Left lung (tissue), 4 donors: ENCODE measurements at regions not wholly inside any gene's neighbourhood (a gene's known extent, or its start where the extent isn't known, plus 50 kb on each side); places are given as distances from the start of the nearest gene placed in this dataset.

ENCODE experiments used
- ATAC-seq: fragments of 200-7000 bp; cut with Tn5 transposase; one replicate; pipeline ENCODE4 v1.9.1; 2020; ENCODE audit warnings: moderate library complexity
- DNase-seq, 4 donors: peaks; one replicate each; pipeline ENCODE4 v3.0.0-alpha.2; 2013 to 2020
- H3K27ac ChIP-seq, 2 donors: fragments of 200-600 bp; sonication (generic) in 1 of 2; one replicate each; pipeline versions ENCODE4 v1.5.0 to v1.8.0; 2020 to 2021
- H3K27me3 ChIP-seq, 2 donors: fragments of 200-600 bp; sonication (generic) in 1 of 2; one replicate each; pipeline versions ENCODE4 v1.5.0 to v1.8.0; 2020 to 2021
- H3K36me3 ChIP-seq, 2 donors: fragments of 200-600 bp; sonication (generic) in 1 of 2; one replicate each; pipeline versions ENCODE4 v1.5.0 to v1.8.0; 2020 to 2021
- H3K4me1 ChIP-seq, 2 donors: fragments of 200-600 bp; one replicate each; pipeline ENCODE4 v1.8.0; 2021
- H3K4me3 ChIP-seq, 2 donors: fragments of 200-600 bp; sonication (generic) in 1 of 2; one replicate each; pipeline versions ENCODE4 v1.5.0 to v1.8.0; 2020 to 2021; ENCODE audit warnings: mild to moderate bottlenecking in 1 of 2
- H3K9me3 ChIP-seq, 2 donors: fragments of 200-600 bp; sonication (generic) in 1 of 2; one replicate each; pipeline versions ENCODE4 v1.5.0 to v1.8.0; 2020 to 2021
- CTCF ChIP-seq, 2 donors: fragments of 200-600 bp; sonication (generic) in 1 of 2; IDR thresholded peaks; one replicate each; pipeline versions ENCODE4 v1.5.0 to v1.8.0; 2021; ENCODE audit warnings: antibody characterized with exemption in 2 of 2
- intact Hi-C, 2 donors: fragments of 100-400 bp; cut with DNase I; formaldehyde crosslinking; loops; one replicate each; pipeline versions ENCODE4 v1.11.2 to v1.14.2; 2022
- donor health status: DM: no; HTN: yes; CAD: no.
- donor health status: DM: no; HTN: no; CAD: no.

- Histone ChIP-seq H3K27me3 (no peaks in the 10 kb centered on the region), H3K36me3 (no peaks in the 10 kb centered on the region), H3K4me3 (no peak overlapping the region), H3K27ac (no peak overlapping the region), H3K4me1 (no peaks in the 10 kb centered on the region), H3K9me3 (no peaks in the 10 kb centered on the region)
- intact Hi-C loops: no loop called here
- ATAC-seq (no peak), DNase-seq (no peak)
- no peak for TF ChIP-seq CTCF (IDR thresholded peaks at IDR 0.05)
These were observed 236.4 kb upstream of the TMEM72 start for GRCh38 chr10:44674536-44675386.

GRCh38 chr10:44675387-44675874 is 235.7 kb upstream of the TMEM72 start:
- H3K4me1 ChIP-seq: no peaks in the 10 kb centered on the region
- no peak overlapping the region for H3K27ac ChIP-seq
- H3K9me3 ChIP-seq: no peaks in the 10 kb centered on the region
- no peak for TF ChIP-seq CTCF (IDR thresholded peaks at IDR 0.05)
- ATAC-seq: no peak
- H3K27me3 ChIP-seq: no peaks in the 10 kb centered on the region
- intact Hi-C loops: no loop called here
- no peak overlapping the region for H3K4me3 ChIP-seq
- no peaks in the 10 kb centered on the region for H3K36me3 ChIP-seq
- peak in 1 of 4 donors; percentile 25 for DNase-seq

- TF ChIP-seq CTCF (IDR thresholded peaks at IDR 0.05): no peak
- DNase-seq (no peak), ATAC-seq (no peak)
- H3K27ac ChIP-seq: no peak overlapping the region
- no peaks in the 10 kb centered on the region for H3K27me3 ChIP-seq
- no peak overlapping the region for H3K4me3 ChIP-seq
- intact Hi-C loops: no loop called here
- H3K9me3 ChIP-seq: no peaks in the 10 kb centered on the region
- H3K36me3 ChIP-seq: no peaks in the 10 kb centered on the region
- H3K4me1 ChIP-seq: no peaks in the 10 kb centered on the region
These were observed 230.4 kb upstream of the TMEM72 start for GRCh38 chr10:44680764-44681163.

- Histone ChIP-seq H3K4me1 (no peaks in the 10 kb centered on the region), H3K27ac (no peak overlapping the region), H3K36me3 (no peaks in the 10 kb centered on the region), H3K4me3 (no peak overlapping the region), H3K27me3 (no peaks in the 10 kb centered on the region), H3K9me3 (no peaks in the 10 kb centered on the region)
- no peak for TF ChIP-seq CTCF (IDR thresholded peaks at IDR 0.05)
- ATAC-seq: no peak
- intact Hi-C loops: no loop called here
- peak in 1 of 4 donors; percentile 21 for DNase-seq
These were observed 228.6 kb upstream of the TMEM72 start for GRCh38 chr10:44682507-44682906.

GRCh38 chr10:44684661-44685060 is 226.5 kb upstream of the TMEM72 start:
- TF ChIP-seq CTCF (IDR thresholded peaks at IDR 0.05): no peak

More at GRCh38 chr10:44684661-44685060, 226.5 kb upstream of the TMEM72 start:
- Histone ChIP-seq H3K27me3 (no peaks in the 10 kb centered on the region), H3K9me3 (no peaks in the 10 kb centered on the region), H3K36me3 (no peaks in the 10 kb centered on the region), H3K4me3 (no peak overlapping the region), H3K4me1 (no peaks in the 10 kb centered on the region), H3K27ac (no peak overlapping the region)
- ATAC-seq: no peak
- DNase-seq: no peak
- intact Hi-C loops: no loop called here
